B cell (primary cell): ENCODE measurements at regions not wholly inside any gene's neighbourhood (a gene's known extent, or its start where the extent isn't known, plus 50 kb on each side); places are given as distances from the start of the nearest gene placed in this dataset.

Experiments
- EZH2 ChIP-seq: IDR thresholded peaks from 2 replicates; pipeline ENCODE4 v1.6.1; 2012; ENCODE audit warnings: borderline replicate concordance, low read depth, mild to moderate bottlenecking, moderate library complexity, low read length; ENCODE audit not compliant: insufficient read depth, poor library complexity, severe bottlenecking
- TF ChIP-seq, protein P1 (sequence below): fragments of 200-600 bp; IDR thresholded peaks from one replicate; pipeline ENCODE4 v1.8.0; 2022; ENCODE audit warnings: antibody characterized with exemption, mild to moderate bottlenecking

DNA sequence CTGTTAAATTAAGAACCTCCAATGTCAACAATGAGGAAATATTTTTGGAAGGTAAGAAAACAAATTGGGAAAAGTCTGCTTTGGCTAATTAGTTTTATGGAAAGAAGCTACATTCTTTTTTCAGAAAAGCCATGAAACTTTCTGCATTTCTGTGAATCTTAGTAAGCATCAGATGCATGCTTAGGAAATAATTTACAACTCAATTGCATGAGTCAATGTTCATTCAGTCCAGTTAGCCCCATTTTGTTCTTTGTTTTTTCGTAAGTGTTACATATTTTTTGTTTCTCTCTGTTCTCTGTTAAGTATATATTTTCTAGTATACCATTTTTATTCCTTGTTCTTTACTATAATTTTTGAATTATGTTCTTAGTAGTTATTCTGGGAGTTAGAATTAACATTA lies 195.2 kb upstream of the KIF2B start:
- no peak for TF ChIP-seq EZH2
- TF ChIP-seq, protein P1, sequence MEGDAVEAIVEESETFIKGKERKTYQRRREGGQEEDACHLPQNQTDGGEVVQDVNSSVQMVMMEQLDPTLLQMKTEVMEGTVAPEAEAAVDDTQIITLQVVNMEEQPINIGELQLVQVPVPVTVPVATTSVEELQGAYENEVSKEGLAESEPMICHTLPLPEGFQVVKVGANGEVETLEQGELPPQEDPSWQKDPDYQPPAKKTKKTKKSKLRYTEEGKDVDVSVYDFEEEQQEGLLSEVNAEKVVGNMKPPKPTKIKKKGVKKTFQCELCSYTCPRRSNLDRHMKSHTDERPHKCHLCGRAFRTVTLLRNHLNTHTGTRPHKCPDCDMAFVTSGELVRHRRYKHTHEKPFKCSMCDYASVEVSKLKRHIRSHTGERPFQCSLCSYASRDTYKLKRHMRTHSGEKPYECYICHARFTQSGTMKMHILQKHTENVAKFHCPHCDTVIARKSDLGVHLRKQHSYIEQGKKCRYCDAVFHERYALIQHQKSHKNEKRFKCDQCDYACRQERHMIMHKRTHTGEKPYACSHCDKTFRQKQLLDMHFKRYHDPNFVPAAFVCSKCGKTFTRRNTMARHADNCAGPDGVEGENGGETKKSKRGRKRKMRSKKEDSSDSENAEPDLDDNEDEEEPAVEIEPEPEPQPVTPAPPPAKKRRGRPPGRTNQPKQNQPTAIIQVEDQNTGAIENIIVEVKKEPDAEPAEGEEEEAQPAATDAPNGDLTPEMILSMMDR = no peak
